Upper lobe of left lung (tissue), 6 donors: ENCODE measurements at regions not wholly inside any gene's neighbourhood (a gene's known extent, or its start where the extent isn't known, plus 50 kb on each side); places are given as distances from the start of the nearest gene placed in this dataset.

ENCODE experiments used
- ATAC-seq, 2 donors: fragments of 200-7000 bp; cut with Tn5 transposase; one replicate each; pipeline ENCODE4 v1.9.1; 2022; ENCODE audit warnings: mild to moderate bottlenecking in 2 of 2, moderate library complexity in 2 of 2; ENCODE audit not compliant: low FRiP score in 2 of 2
- DNase-seq, 2 donors: peaks; one replicate each; pipeline ENCODE4 v3.0.0-alpha.2; 2019 to 2020
- H3K27ac ChIP-seq, 4 donors: fragments of 200-600 bp; sonication (generic); one replicate each; pipeline ENCODE4 v1.5.1; 2016 to 2019
- H3K27me3 ChIP-seq, 4 donors: fragments of 200-600 bp; sonication (generic); one replicate each; pipeline ENCODE4 v1.5.1; 2017 to 2019
- H3K36me3 ChIP-seq, 4 donors: fragments of 200-600 bp; sonication (generic); one replicate each; pipeline ENCODE4 v1.5.1; 2016 to 2019
- H3K4me1 ChIP-seq, 4 donors: fragments of 200-600 bp; sonication (generic); one replicate each; pipeline ENCODE4 v1.5.1; 2018 to 2019
- H3K4me3 ChIP-seq, 4 donors: fragments of 200-600 bp; sonication (generic); one replicate each; pipeline ENCODE4 v1.5.1; 2017 to 2019; ENCODE audit warnings: mild to moderate bottlenecking in 2 of 4, moderate library complexity in 1 of 4
- H3K9me3 ChIP-seq, 4 donors: fragments of 200-600 bp; sonication (generic); one replicate each; pipeline ENCODE4 v1.5.1; 2018 to 2019
- EP300 ChIP-seq, 4 donors: sonication (generic); formaldehyde crosslinking; IDR thresholded peaks; one replicate each; pipeline ENCODE4 v1.5.1; 2017; ENCODE audit warnings: antibody characterized with exemption in 4 of 4, control low read depth in 2 of 4
- POLR2A ChIP-seq, 4 donors: fragments of 450-650 bp; IDR thresholded peaks; one replicate each; pipeline ENCODE4 v1.5.1; 2016 to 2017; ENCODE audit warnings: antibody characterized with exemption in 4 of 4, mild to moderate bottlenecking in 2 of 4
- POLR2AphosphoS5 ChIP-seq, 2 donors: sonication (generic); formaldehyde crosslinking; IDR thresholded peaks; one replicate each; pipeline ENCODE4 v1.5.1; 2017; ENCODE audit warnings: antibody characterized with exemption in 2 of 2
- WGBS, 2 donors: methylation state at CpG; one replicate each; pipeline ENCODE4 v1.1.5; 2017 to 2018; 5-methylcytosine and 5-hydroxymethylcytosine counted together
- TF ChIP-seq, protein P1 (sequence below), 6 experiments: fragments of 450-650 bp in 4 of 6; fragments of 200-600 bp in 2 of 6; sonication (generic) in 2 of 6; IDR thresholded peaks; one replicate each; pipeline ENCODE4 v1.5.1; 2016 to 2019; ENCODE audit warnings: antibody characterized with exemption in 6 of 6
- donor health status: DM: no; HTN: no; CAD: no; lungs with moderate emphysema.
- donor health status: DM: no; HTN: yes; CAD: no; lungs with severe emphysema.

DNA sequence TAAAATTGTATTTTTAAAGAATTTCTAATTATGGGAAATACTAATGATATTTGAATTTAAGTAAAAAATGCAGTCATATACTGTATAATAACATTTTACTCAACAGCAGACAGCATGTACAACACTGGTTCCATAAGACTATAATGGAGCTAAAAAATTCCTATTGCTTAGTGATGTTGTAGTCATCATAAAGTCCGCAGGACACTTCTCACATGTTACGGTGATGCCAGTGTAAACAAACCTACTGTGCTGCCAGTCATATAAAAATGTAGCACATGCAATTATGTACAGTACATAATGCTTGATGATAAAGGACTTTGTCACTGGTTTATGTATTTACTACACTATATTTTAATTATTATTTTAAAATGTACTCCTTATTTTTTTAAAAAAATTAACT lies 629.3 kb downstream of the IPMK start:
- no peak overlapping the region for H3K4me3 ChIP-seq
- H3K27me3 ChIP-seq: no peaks in the 10 kb centered on the region
- no peak overlapping the region for H3K27ac ChIP-seq
- no peaks in the 10 kb centered on the region for H3K9me3 ChIP-seq
- no peaks in the 10 kb centered on the region for H3K4me1 ChIP-seq
- DNase-seq: no peak
- ATAC-seq: no peak
- H3K36me3 ChIP-seq: no peaks in the 10 kb centered on the region
- TF ChIP-seq, protein P1, sequence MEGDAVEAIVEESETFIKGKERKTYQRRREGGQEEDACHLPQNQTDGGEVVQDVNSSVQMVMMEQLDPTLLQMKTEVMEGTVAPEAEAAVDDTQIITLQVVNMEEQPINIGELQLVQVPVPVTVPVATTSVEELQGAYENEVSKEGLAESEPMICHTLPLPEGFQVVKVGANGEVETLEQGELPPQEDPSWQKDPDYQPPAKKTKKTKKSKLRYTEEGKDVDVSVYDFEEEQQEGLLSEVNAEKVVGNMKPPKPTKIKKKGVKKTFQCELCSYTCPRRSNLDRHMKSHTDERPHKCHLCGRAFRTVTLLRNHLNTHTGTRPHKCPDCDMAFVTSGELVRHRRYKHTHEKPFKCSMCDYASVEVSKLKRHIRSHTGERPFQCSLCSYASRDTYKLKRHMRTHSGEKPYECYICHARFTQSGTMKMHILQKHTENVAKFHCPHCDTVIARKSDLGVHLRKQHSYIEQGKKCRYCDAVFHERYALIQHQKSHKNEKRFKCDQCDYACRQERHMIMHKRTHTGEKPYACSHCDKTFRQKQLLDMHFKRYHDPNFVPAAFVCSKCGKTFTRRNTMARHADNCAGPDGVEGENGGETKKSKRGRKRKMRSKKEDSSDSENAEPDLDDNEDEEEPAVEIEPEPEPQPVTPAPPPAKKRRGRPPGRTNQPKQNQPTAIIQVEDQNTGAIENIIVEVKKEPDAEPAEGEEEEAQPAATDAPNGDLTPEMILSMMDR (IDR thresholded peaks at IDR 0.05): no peak
- TF ChIP-seq POLR2A (IDR thresholded peaks at IDR 0.05) (no peak), POLR2AphosphoS5 (IDR thresholded peaks at IDR 0.05) (no peak), EP300 (IDR thresholded peaks at IDR 0.05) (no peak)
- 92 to 94% methylated on average over 2 of the region's 2 CpGs for WGBS, 2 donors

DNA sequence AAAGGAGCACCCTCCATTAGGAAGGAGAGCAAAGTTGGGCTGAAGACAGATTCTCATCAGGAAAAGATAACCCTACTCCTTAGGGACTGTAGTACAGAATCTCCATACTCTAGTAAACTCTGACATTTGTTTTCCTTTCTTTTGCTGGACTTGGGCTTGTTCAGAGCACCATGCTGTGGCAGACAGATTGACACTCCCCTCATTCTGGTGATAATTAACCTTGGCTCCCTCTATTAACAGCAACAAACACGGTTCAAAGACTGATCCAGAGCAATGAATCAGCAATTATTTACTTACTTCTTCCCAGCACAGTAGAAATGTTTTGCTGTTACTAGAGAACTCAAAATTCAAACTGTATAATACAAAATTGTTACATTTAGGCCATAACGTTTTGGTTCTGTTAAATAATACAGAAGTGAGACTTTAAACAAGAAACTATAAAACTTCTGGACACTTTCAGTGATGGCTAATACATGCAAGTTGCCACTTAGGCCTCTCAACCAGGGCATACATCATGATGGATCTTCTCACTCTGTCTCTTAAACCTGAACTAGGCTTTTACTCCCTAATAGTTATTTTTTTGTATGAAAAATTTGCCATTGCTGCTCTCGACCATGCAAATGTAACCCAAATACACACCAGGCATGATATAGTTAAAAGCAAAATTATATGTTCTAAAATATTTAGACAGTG lies 639.0 kb downstream of the IPMK start:
- no peaks in the 10 kb centered on the region for H3K27me3 ChIP-seq
- H3K4me1 ChIP-seq: no peaks in the 10 kb centered on the region
- H3K27ac ChIP-seq: no peak overlapping the region
- no peak for DNase-seq
- H3K36me3 ChIP-seq: no peaks in the 10 kb centered on the region
- TF ChIP-seq, protein P1 (IDR thresholded peaks at IDR 0.05): no peak
- TF ChIP-seq POLR2A (IDR thresholded peaks at IDR 0.05) (no peak), POLR2AphosphoS5 (IDR thresholded peaks at IDR 0.05) (no peak), EP300 (IDR thresholded peaks at IDR 0.05) (no peak)
- WGBS, 2 donors: 36 to 40% methylated on average over 3 of the region's 3 CpGs
- H3K9me3 ChIP-seq: no peaks in the 10 kb centered on the region
- H3K4me3 ChIP-seq: no peak overlapping the region
- no peak for ATAC-seq

DNA sequence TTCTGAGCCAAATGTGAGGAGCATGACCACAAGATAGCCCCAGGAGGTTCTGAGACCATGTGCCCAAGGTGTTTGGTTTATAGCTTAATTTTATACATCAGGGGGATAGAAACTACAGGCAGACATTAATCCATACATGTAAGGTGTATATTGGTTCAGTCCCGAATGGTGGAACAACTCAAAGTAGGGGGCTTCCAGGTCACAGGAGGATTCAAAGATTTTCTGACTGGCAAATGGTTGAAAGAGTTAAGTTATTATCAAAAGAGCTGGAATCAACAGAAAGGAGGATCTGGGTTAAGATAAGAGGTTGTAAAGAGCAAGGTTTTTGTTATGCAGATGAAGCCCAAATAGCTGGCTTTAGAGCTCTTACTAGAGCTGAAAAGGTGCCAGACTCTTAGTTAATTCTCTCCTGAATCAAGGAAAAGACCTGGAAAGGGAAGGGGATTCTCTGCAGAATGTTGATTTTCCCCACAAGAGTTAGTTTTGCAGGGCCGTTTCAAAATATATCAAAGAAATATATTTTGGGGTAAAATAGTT lies 640.0 kb downstream of the IPMK start:
- H3K27me3 ChIP-seq: no peaks in the 10 kb centered on the region
- no peaks in the 10 kb centered on the region for H3K9me3 ChIP-seq
- no peak overlapping the region for H3K4me3 ChIP-seq
- H3K4me1 ChIP-seq: no peaks in the 10 kb centered on the region
- TF ChIP-seq POLR2A (IDR thresholded peaks at IDR 0.05) (no peak), POLR2AphosphoS5 (IDR thresholded peaks at IDR 0.05) (no peak)
- TF ChIP-seq, protein P1 (IDR thresholded peaks at IDR 0.05): no peak
- no peak overlapping the region for H3K27ac ChIP-seq
- no peaks in the 10 kb centered on the region for H3K36me3 ChIP-seq
- ATAC-seq: no peak
- DNase-seq: no peak
- 50 to 55% methylated on average over 2 of the region's 2 CpGs for WGBS, 2 donors

DNA sequence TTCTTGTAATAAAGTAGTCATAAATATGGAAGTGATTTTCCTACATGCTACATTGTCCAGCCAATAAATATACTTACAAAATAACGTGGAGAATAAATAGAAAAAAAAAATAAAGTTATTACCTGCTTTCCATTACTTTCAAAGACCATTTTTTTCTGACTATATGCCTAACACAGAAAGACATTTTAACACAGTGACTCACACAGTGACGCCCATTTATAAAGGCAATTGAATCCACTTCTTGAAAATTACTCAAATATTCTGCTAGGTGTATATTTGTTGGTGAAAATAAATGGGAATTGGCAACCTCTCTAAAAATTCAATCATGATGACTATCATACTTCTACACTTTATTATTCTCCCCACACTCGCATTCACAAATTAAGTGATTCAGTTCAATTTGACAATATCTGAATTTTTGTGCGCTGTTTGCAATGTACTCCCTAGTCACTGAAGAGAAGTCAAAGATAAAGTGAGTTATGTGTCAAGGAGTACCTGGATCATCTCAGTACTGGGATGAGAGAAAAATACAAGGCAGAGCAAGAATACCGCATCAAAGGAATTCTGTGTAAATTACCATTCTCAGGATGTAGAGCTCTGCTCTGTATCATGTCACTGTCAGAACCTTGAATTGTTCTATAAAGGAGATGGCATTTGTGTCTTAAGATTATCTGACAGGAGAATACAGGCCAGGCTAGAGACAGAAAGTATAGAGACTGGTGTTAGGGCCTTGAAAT lies 642.7 kb downstream of the IPMK start:
- TF ChIP-seq POLR2AphosphoS5 (IDR thresholded peaks at IDR 0.05) (no peak), EP300 (IDR thresholded peaks at IDR 0.05) (no peak), POLR2A (IDR thresholded peaks at IDR 0.05) (no peak)
- TF ChIP-seq, protein P1 (IDR thresholded peaks at IDR 0.05): no peak
- no peaks in the 10 kb centered on the region for H3K36me3 ChIP-seq
- DNase-seq: no peak
- no peak for ATAC-seq
- 78 to 88% methylated on average over 5 of the region's 5 CpGs for whole genome bisulfite sequencing, 2 donors
- no peaks in the 10 kb centered on the region for H3K9me3 ChIP-seq
- H3K4me1 ChIP-seq: no peaks in the 10 kb centered on the region
- no peaks in the 10 kb centered on the region for H3K27me3 ChIP-seq
- no peak overlapping the region for H3K4me3 ChIP-seq
- no peak overlapping the region for H3K27ac ChIP-seq
